Karpas-422 (cell line): ENCODE measurements at regions not wholly inside any gene's neighbourhood (a gene's known extent, or its start where the extent isn't known, plus 50 kb on each side); places are given as distances from the start of the nearest gene placed in this dataset.

Experiments
- DNase-seq: peaks from one replicate; pipeline ENCODE4 v3.0.0-alpha.2; 2015
- H2AFZ ChIP-seq: fragments of 200-600 bp; sonication (generic); 2 replicates; pipeline ENCODE4 v1.6.1; 2014; ENCODE audit warnings: antibody characterized with exemption, low read length, mixed read lengths
- H3K27ac ChIP-seq: fragments of 200-600 bp; sonication (generic); 2 replicates; pipeline ENCODE4 v1.5.1; 2014; ENCODE audit warnings: mild to moderate bottlenecking, low read length, moderate library complexity
- H3K27me3 ChIP-seq: fragments of 200-600 bp; sonication (generic); 2 replicates; pipeline ENCODE4 v1.6.1; 2014; ENCODE audit warnings: low read length, mixed read lengths
- H3K36me3 ChIP-seq: fragments of 200-600 bp; sonication (generic); 2 replicates; pipeline ENCODE4 v1.6.1; 2014; ENCODE audit warnings: low read length, mixed read lengths; ENCODE audit not compliant: insufficient read depth
- H3K4me1 ChIP-seq: fragments of 200-600 bp; sonication (generic); 2 replicates; pipeline ENCODE4 v1.6.1; 2014; ENCODE audit warnings: mild to moderate bottlenecking, low read length, mixed read lengths
- H3K4me2 ChIP-seq: fragments of 200-600 bp; sonication (generic); 2 replicates; pipeline ENCODE4 v1.6.1; 2014; ENCODE audit warnings: low read length, low read depth, mild to moderate bottlenecking; ENCODE audit not compliant: poor library complexity, severe bottlenecking
- H3K4me3 ChIP-seq: fragments of 200-600 bp; sonication (generic); 2 replicates; pipeline ENCODE4 v1.5.1; 2014; ENCODE audit warnings: mild to moderate bottlenecking, antibody characterized with exemption, low read length, mixed read lengths
- H3K79me2 ChIP-seq: fragments of 200-600 bp; sonication (generic); 2 replicates; pipeline ENCODE4 v1.6.1; 2014; ENCODE audit warnings: mild to moderate bottlenecking, low read length, mixed read lengths
- H3K9ac ChIP-seq: fragments of 200-600 bp; sonication (generic); 2 replicates; pipeline ENCODE4 v1.6.0; 2014; ENCODE audit warnings: low read length
- H3K9me2 ChIP-seq: fragments of 200-600 bp; sonication (generic), shearing (Covaris generic); replicated peaks from 2 replicates; pipeline ENCODE4 v1.6.0; 2014; ENCODE audit warnings: mild to moderate bottlenecking, low read length, moderate library complexity; ENCODE audit not compliant: insufficient read depth
- H3K9me3 ChIP-seq: fragments of 300-700, 200-600 bp; sonication (generic); 2 replicates; pipeline ENCODE4 v1.6.1; 2014; ENCODE audit warnings: low read length, mixed read lengths
- H4K20me1 ChIP-seq: fragments of 200-600 bp; sonication (generic); 2 replicates; pipeline ENCODE4 v1.6.1; 2014; ENCODE audit warnings: mild to moderate bottlenecking, antibody characterized with exemption, low read length, low read depth; ENCODE audit not compliant: insufficient read depth

GRCh38 chr14:65255029-65255545 lies 152.8 kb upstream of the MAX start:
- Histone ChIP-seq H3K4me2 (no peak overlapping the region), H3K9me2 (no peaks in the 10 kb centered on the region), H3K9me3 (no peaks in the 10 kb centered on the region), H3K9ac (no peak overlapping the region), H3K27ac (no peak overlapping the region), H3K79me2 (no peaks in the 10 kb centered on the region), H3K4me1 (no peaks in the 10 kb centered on the region), H3K27me3 (no peaks in the 10 kb centered on the region), H2AFZ (no peak overlapping the region), H3K4me3 (no peak overlapping the region), H3K36me3 (no peaks in the 10 kb centered on the region), H4K20me1 (no peaks in the 10 kb centered on the region)
- no peak for DNase-seq

DNA sequence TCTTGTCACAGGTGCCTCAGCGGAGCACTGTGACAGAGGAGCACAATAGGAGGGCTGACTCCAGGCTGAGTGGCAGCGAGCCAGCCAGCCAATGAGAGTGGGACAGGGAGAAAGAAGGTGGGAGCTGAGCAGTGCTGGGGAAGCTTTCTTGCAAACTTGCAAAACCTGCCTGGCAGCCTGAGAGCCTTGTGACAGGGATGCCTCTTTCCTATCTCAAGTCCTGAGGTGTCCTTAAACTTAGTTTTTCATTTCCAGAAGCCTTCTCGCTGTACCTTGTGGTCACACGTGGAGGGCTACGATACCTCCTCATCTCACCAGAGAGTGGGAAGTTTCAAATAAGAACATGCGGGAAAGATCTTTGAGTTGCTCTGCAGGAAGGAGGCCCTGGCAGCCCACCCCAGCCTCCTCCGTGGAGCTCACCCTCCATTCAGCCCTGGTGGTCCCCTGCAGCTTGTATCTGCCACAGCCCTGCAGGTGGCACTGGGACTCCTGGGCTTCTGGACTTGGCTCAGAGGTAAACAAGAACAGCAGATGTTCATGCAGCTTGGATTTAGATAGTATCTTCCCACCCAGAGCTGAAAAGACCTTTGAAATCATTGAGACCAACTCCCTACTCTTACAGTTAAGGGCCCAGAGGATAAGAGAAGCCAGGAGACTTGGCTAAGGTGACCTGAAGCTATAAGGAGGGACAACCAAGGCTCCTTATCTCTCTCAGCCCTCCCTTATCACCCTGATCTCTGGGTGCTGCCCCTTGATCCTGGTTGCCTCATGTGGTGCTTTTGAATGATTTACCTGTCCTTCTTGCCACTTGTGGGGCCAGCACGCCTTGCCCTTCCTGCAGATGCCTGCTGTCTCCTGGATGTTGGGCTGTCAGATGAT lies 153.5 kb upstream of the MAX start:
- H3K9me3 ChIP-seq = no peaks in the 10 kb centered on the region
- H3K4me3 ChIP-seq = no peak overlapping the region
- H2AFZ ChIP-seq = no peak overlapping the region
- no peaks in the 10 kb centered on the region for H3K36me3 ChIP-seq
- H3K4me1 ChIP-seq = no peaks in the 10 kb centered on the region
- H4K20me1 ChIP-seq = no peaks in the 10 kb centered on the region
- no peaks in the 10 kb centered on the region for H3K27me3 ChIP-seq
- no peak overlapping the region for H3K9ac ChIP-seq
- H3K4me2 ChIP-seq = no peak overlapping the region
- H3K79me2 ChIP-seq = no peaks in the 10 kb centered on the region
- H3K27ac ChIP-seq = no peak overlapping the region
- no peaks in the 10 kb centered on the region for H3K9me2 ChIP-seq
- DNase-seq = no peak

- Histone ChIP-seq H3K4me2 (no peak overlapping the region), H3K4me1 (no peaks in the 10 kb centered on the region), H2AFZ (no peak overlapping the region), H4K20me1 (no peaks in the 10 kb centered on the region), H3K27ac (no peak overlapping the region), H3K4me3 (no peak overlapping the region), H3K36me3 (no peaks in the 10 kb centered on the region), H3K9ac (no peak overlapping the region), H3K79me2 (no peaks in the 10 kb centered on the region), H3K9me2 (no peaks in the 10 kb centered on the region), H3K9me3 (no peaks in the 10 kb centered on the region), H3K27me3 (no peaks in the 10 kb centered on the region)
- no peak for DNase-seq
Measured at GRCh38 chr14:65256714-65257113, 154.4 kb upstream of the MAX start.

DNA sequence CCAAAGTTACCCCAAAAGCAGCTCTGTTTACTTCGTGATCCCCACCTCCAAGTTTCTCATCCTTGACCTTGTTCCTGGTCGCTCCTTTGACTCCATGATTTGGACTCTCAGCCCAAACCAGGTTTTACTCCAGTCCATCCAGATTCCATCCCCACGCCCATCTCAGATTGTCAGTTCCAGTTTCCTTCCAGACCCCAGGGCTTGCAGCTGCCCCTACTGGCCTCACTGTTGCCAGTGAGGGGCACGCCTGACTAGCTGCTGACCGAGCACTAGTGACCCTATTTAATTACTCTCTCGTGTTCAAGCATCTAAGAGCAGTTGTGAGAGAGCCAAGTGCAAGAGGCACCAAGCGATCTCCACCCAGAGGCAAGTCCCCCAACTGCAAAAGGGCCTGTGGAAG lies 155.1 kb upstream of the FUT8 start:
- no peaks in the 10 kb centered on the region for H3K9me3 ChIP-seq
- no peaks in the 10 kb centered on the region for H4K20me1 ChIP-seq
- no peaks in the 10 kb centered on the region for H3K27me3 ChIP-seq
- no peak overlapping the region for H3K9ac ChIP-seq
- no peaks in the 10 kb centered on the region for H3K36me3 ChIP-seq
- no peak overlapping the region for H3K4me2 ChIP-seq
- H3K4me3 ChIP-seq = no peak overlapping the region
- H3K9me2 ChIP-seq = no peaks in the 10 kb centered on the region
- H3K27ac ChIP-seq = no peak overlapping the region
- H3K4me1 ChIP-seq = no peaks in the 10 kb centered on the region
- no peak for DNase-seq
- no peak overlapping the region for H2AFZ ChIP-seq
- no peaks in the 10 kb centered on the region for H3K79me2 ChIP-seq

DNA sequence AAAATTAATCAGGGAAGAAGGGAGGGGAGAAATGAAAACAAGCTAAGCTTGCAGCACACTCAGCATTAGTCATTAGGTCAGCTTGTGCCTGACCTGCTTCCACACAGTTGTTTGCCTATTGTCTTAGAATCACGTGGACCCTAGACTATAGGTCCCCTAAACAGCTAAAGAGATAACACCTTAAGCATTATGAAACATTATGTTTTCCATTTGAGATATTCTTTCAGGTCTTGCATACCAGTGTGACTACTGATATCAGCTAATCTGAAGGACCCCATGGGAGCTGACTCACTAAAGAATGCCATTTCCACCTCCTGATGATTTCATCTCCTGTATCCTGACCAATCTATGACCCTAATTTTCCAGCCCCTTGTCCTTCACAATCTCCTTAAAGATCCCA lies 154.1 kb upstream of the FUT8 start:
- no peak overlapping the region for H3K4me2 ChIP-seq
- H3K27me3 ChIP-seq = no peaks in the 10 kb centered on the region
- H4K20me1 ChIP-seq = no peaks in the 10 kb centered on the region
- DNase-seq = no peak
- no peaks in the 10 kb centered on the region for H3K36me3 ChIP-seq
- no peak overlapping the region for H3K27ac ChIP-seq
- H3K79me2 ChIP-seq = no peaks in the 10 kb centered on the region
- H3K9me2 ChIP-seq = no peaks in the 10 kb centered on the region
- H3K9ac ChIP-seq = no peak overlapping the region
- no peak overlapping the region for H3K4me3 ChIP-seq
- no peak overlapping the region for H2AFZ ChIP-seq
- H3K4me1 ChIP-seq = no peaks in the 10 kb centered on the region
- no peaks in the 10 kb centered on the region for H3K9me3 ChIP-seq

GRCh38 chr14:65259000-65259399 lies 153.5 kb upstream of the FUT8 start:
- Histone ChIP-seq H3K4me3 (no peak overlapping the region), H3K9me3 (no peaks in the 10 kb centered on the region), H3K9me2 (no peaks in the 10 kb centered on the region), H3K9ac (no peak overlapping the region), H2AFZ (no peak overlapping the region), H4K20me1 (no peaks in the 10 kb centered on the region), H3K36me3 (no peaks in the 10 kb centered on the region), H3K27ac (no peak overlapping the region), H3K4me1 (no peaks in the 10 kb centered on the region), H3K27me3 (no peaks in the 10 kb centered on the region), H3K79me2 (no peaks in the 10 kb centered on the region), H3K4me2 (no peak overlapping the region)
- no peak for DNase-seq

- no peak overlapping the region for H3K4me3 ChIP-seq
- H3K4me1 ChIP-seq = no peaks in the 10 kb centered on the region
- no peak for DNase-seq
- no peak overlapping the region for H3K4me2 ChIP-seq
- no peak overlapping the region for H3K9ac ChIP-seq
- no peaks in the 10 kb centered on the region for H4K20me1 ChIP-seq
- H3K27me3 ChIP-seq = no peaks in the 10 kb centered on the region
- no peaks in the 10 kb centered on the region for H3K79me2 ChIP-seq
- no peaks in the 10 kb centered on the region for H3K9me3 ChIP-seq
- H3K9me2 ChIP-seq = no peaks in the 10 kb centered on the region
- no peak overlapping the region for H2AFZ ChIP-seq
- H3K27ac ChIP-seq = no peak overlapping the region
- H3K36me3 ChIP-seq = no peaks in the 10 kb centered on the region
Measured at GRCh38 chr14:65260786-65261185, 151.7 kb upstream of the FUT8 start.

DNA sequence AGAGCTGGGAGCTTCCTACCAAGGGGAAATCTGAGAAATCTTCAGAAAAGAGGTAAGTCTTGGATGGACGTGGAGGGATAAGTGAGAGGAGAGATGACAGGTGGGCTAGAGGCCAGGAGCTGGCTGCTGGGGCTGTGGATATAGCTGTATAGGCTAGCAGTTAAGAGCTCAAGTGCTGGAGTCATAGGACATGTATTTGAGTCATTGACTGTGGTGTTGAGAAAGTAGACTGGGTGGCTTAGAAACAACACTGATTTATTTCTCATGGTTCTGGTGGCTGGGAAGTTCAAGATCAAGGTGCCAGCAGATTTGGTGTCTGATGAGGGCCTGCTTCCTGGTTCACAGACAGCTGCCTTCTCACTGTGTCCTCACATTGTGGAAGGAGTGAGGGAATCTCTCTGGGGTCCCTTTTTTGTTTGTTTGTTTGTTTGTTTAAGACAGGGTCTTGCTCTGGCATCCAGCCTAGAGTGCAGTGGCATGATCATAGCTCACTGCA lies 151.1 kb upstream of the FUT8 start:
- no peaks in the 10 kb centered on the region for H3K27me3 ChIP-seq
- H2AFZ ChIP-seq = no peak overlapping the region
- H3K36me3 ChIP-seq = no peaks in the 10 kb centered on the region
- no peaks in the 10 kb centered on the region for H3K4me1 ChIP-seq
- no peaks in the 10 kb centered on the region for H3K9me2 ChIP-seq
- DNase-seq = no peak
- no peaks in the 10 kb centered on the region for H3K79me2 ChIP-seq
- no peak overlapping the region for H3K4me3 ChIP-seq
- no peak overlapping the region for H3K4me2 ChIP-seq
- H3K27ac ChIP-seq = no peak overlapping the region
- H3K9ac ChIP-seq = no peak overlapping the region
- H3K9me3 ChIP-seq = no peaks in the 10 kb centered on the region
- H4K20me1 ChIP-seq = no peaks in the 10 kb centered on the region
